BE2C (cell line): ENCODE measurements at regions not wholly inside any gene's neighbourhood (a gene's known extent, or its start where the extent isn't known, plus 50 kb on each side); places are given as distances from the start of the nearest gene placed in this dataset.

Experiments
- DNase-seq: peaks from one replicate; pipeline ENCODE4 v3.0.0-alpha.2; 2020
- H3K27me3 ChIP-seq: fragments of 250-450 bp; sonication (Bioruptor Pico); 2 replicates; pipeline ENCODE4 v1.5.1; 2020; ENCODE audit warnings: mild to moderate bottlenecking
- H3K36me3 ChIP-seq: fragments of 250-450 bp; sonication (Bioruptor Pico); 2 replicates; pipeline ENCODE4 v1.5.1; 2020; ENCODE audit warnings: mild to moderate bottlenecking
- H3K4me1 ChIP-seq: fragments of 250-450 bp; sonication (Bioruptor Pico); 2 replicates; pipeline ENCODE4 v1.5.1; 2020
- H3K4me3 ChIP-seq: 2 replicates; pipeline ENCODE4 v1.5.1; 2011; ENCODE audit warnings: low read depth, low read length
- H3K9me3 ChIP-seq: fragments of 250-450 bp; sonication (Bioruptor Pico); 2 replicates; pipeline ENCODE4 v1.5.1; 2020
- TF ChIP-seq, protein P1 (sequence below): IDR thresholded peaks from 2 replicates; pipeline ENCODE4 v1.5.1; 2012; ENCODE audit warnings: mild to moderate bottlenecking, low read depth, low read length

DNA sequence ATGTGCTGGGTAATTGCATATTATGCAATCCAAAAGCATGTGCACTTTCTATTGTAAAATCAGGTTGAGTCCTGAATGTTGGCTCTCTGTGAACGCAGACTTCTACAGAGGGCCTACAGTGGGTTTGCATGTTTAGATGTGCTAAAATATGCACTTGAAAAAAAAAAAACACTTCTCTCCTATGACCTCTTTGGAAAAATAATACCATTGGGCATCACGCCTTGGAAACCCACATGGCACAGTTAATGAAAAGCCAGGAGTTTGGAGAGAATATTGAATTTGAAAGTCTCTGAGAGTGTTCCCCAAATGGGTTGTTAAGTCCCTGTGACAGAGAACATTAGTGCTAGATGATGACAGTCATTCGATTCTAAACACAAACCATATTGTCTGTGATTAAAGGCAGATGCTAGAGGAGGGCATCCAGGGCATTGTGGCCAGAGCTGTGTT, 710.4 kb upstream of the PIK3C3 start:
- Histone ChIP-seq H3K36me3 (no peaks in the 10 kb centered on the region), H3K27me3 (no peaks in the 10 kb centered on the region), H3K4me3 (no peak overlapping the region), H3K4me1 (no peaks in the 10 kb centered on the region), H3K9me3 (no peaks in the 10 kb centered on the region)
- TF ChIP-seq, protein P1, sequence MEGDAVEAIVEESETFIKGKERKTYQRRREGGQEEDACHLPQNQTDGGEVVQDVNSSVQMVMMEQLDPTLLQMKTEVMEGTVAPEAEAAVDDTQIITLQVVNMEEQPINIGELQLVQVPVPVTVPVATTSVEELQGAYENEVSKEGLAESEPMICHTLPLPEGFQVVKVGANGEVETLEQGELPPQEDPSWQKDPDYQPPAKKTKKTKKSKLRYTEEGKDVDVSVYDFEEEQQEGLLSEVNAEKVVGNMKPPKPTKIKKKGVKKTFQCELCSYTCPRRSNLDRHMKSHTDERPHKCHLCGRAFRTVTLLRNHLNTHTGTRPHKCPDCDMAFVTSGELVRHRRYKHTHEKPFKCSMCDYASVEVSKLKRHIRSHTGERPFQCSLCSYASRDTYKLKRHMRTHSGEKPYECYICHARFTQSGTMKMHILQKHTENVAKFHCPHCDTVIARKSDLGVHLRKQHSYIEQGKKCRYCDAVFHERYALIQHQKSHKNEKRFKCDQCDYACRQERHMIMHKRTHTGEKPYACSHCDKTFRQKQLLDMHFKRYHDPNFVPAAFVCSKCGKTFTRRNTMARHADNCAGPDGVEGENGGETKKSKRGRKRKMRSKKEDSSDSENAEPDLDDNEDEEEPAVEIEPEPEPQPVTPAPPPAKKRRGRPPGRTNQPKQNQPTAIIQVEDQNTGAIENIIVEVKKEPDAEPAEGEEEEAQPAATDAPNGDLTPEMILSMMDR: no peak
- no peak for DNase-seq

DNA sequence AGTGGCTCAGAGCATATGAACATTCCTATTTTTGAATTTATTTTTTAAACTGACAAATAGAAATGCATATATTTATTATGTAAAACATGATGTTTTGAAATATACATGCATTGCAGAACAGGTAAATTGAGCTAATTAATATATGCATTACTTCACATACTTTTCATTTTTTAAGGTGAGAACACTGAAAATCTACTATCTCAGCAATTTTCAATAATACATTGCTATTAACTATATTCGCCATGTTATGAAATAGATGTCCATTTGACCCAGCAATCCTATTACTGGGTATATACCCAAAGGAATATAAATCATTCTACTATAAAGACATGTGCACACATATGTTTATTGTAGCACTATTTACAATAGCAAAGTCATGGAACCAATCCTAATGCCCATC, 717.7 kb upstream of the PIK3C3 start:
- Histone ChIP-seq H3K4me3 (no peak overlapping the region), H3K36me3 (no peaks in the 10 kb centered on the region), H3K27me3 (no peaks in the 10 kb centered on the region), H3K9me3 (no peaks in the 10 kb centered on the region), H3K4me1 (no peaks in the 10 kb centered on the region)
- TF ChIP-seq, protein P1: no peak
- no peak for DNase-seq

DNA sequence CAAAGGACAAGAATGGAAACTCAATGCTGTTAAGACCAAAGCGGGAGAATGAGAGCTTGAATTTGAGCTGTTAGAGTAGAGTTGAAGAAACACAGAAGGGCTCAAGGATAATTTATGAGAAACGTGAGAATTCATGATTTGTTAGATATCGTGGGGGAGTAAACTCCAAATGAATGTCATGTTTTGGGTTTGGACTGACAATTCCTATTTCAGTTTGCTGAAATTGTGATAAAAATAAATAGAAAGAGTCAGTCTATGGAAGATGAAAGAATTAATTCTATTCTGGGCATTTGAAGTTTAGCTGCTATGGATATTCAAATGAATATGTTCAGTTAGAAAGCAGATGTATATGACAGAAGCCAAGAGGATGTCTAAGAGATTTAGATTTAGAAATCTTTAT, 723.4 kb upstream of the PIK3C3 start:
- no peak for DNase-seq
- H3K4me3 ChIP-seq: no peak overlapping the region
- H3K36me3 ChIP-seq: no peaks in the 10 kb centered on the region
- no peaks in the 10 kb centered on the region for H3K9me3 ChIP-seq
- no peaks in the 10 kb centered on the region for H3K27me3 ChIP-seq
- H3K4me1 ChIP-seq: no peaks in the 10 kb centered on the region
- TF ChIP-seq, protein P1: no peak

DNA sequence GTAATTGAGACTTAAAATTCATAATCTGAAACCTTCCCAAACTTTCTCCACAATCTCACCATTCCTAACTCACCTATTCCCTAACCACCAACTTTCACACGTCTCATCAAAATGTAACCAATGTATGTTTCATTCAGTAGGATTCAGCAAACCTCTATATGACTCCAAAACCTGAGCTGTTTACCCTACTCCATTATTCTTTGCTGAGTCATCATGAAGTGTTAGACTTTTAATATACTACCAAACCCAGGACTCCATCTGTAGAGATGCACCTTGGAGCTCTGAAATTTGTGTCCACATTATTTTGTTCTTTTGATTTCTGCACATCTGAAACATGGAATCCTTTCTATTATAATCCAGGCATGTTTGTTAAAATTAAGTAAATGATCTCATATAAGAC, 727.0 kb upstream of the PIK3C3 start:
- H3K36me3 ChIP-seq: no peaks in the 10 kb centered on the region

DNA sequence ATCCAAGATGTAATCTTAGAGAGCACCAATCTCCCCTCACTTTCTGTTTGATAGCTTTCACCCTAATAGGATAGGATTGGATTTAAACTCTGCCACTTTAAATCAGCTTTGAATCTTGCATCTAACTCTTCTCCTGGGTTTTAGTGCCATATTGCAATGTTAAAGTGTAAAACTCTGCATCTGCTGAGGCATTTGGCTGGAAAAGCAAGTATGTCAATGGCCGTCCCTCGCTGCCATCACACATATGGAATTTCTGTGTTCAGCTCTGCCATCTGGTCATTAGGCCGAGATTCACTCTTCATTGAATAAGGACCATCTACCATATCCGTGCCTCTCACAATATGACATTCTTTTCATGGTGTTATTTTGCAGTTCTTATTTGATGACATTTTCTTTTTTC, 728.1 kb upstream of the PIK3C3 start:
- no peak overlapping the region for H3K4me3 ChIP-seq
- TF ChIP-seq, protein P1: no peak

More for the DNA sequence above, 727.0 kb upstream of the PIK3C3 start:
- no peaks in the 10 kb centered on the region for H3K27me3 ChIP-seq
- DNase-seq: no peak
- TF ChIP-seq, protein P1: no peak
- H3K4me3 ChIP-seq: no peak overlapping the region
- H3K4me1 ChIP-seq: no peaks in the 10 kb centered on the region
- no peaks in the 10 kb centered on the region for H3K9me3 ChIP-seq

DNA sequence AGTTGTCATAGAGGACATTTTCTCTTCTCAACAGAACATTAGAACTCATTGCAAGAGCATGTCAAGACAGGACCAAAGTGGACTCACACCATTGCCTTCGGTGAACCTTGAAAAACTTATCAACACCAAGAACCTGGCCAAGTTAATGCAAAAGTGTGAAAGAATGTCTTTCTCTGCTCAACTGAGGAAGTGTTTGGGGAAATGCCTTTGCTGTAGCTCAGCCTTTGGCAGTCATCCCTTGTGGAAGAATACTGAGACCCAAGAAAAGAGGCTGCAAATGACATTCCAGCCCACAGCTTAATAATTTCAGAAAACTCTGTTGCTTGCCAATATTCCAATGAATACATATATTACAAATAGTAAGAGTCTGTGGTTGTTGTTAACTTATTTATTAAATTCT, 728.8 kb upstream of the PIK3C3 start:
- no peak overlapping the region for H3K4me3 ChIP-seq
- H3K36me3 ChIP-seq: no peaks in the 10 kb centered on the region
- no peak for DNase-seq
- no peaks in the 10 kb centered on the region for H3K4me1 ChIP-seq
- no peaks in the 10 kb centered on the region for H3K9me3 ChIP-seq
- TF ChIP-seq, protein P1: no peak
- H3K27me3 ChIP-seq: no peaks in the 10 kb centered on the region

More for the DNA sequence above, 728.1 kb upstream of the PIK3C3 start:
- no peak for DNase-seq
- no peaks in the 10 kb centered on the region for H3K27me3 ChIP-seq
- no peaks in the 10 kb centered on the region for H3K36me3 ChIP-seq
- no peaks in the 10 kb centered on the region for H3K9me3 ChIP-seq
- H3K4me1 ChIP-seq: no peaks in the 10 kb centered on the region
